ENCODE measurements at regions not wholly inside any gene's neighbourhood (a gene's known extent, or its start where the extent isn't known, plus 50 kb on each side); places are given as distances from the start of the nearest gene placed in this dataset.

- ChIA-PET CTCF (interaction anchor here (1.5 to 2.8 kb wide), 3 partner anchors 23 to 226 kb away, joined by 4 to 10 read pairs (median 6); no protein-coding TSS in a partner anchor), POLR2A (no interaction called here)
- WGBS (ENCODE audit: missing lambda C conversion rate), result 67% methylated on average over 24 of the region's 24 CpGs
- TF ChIP-seq RNF2 (IDR thresholded peaks at IDR 0.05; ENCODE audit: borderline replicate concordance, low read depth), result no peak
- TF ChIP-seq RCOR1 (IDR thresholded peaks at IDR 0.05; ENCODE audit: low read depth, low read length), result no peak
- TF ChIP-seq EP300 (IDR thresholded peaks at IDR 0.05), result no peak
- no peak for TF ChIP-seq SMC3 (IDR thresholded peaks at IDR 0.05)
- no peak for TF ChIP-seq MAFK (IDR thresholded peaks at IDR 0.05; ENCODE audit: partially characterized antibody)
- no peak for TF ChIP-seq RAD21 (conservative IDR thresholded peaks at IDR 0.05 in 1 of 2, IDR thresholded peaks at IDR 0.05 in 1 of 2)
- no peak for TF ChIP-seq NPAS2 (CRISPR knock-in tag; IDR thresholded peaks at IDR 0.05; ENCODE audit: borderline replicate concordance)
- no peak for TF ChIP-seq TFCP2L1 (CRISPR knock-in tag; IDR thresholded peaks at IDR 0.05)
- TF ChIP-seq, protein P1, sequence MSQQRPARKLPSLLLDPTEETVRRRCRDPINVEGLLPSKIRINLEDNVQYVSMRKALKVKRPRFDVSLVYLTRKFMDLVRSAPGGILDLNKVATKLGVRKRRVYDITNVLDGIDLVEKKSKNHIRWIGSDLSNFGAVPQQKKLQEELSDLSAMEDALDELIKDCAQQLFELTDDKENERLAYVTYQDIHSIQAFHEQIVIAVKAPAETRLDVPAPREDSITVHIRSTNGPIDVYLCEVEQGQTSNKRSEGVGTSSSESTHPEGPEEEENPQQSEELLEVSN (IDR thresholded peaks at IDR 0.05; ENCODE audit: borderline replicate concordance, low read depth), result no peak
- no peak for TF ChIP-seq FOSL2 (IDR thresholded peaks at IDR 0.05)
- no peak for TF ChIP-seq FOSL2 (CRISPR knock-in tag; IDR thresholded peaks at IDR 0.05)
- no peak for TF ChIP-seq NR3C1 (IDR thresholded peaks at IDR 0.05)
- TF ChIP-seq ATOH8 (CRISPR knock-in tag; IDR thresholded peaks at IDR 0.05; ENCODE audit: low read depth), result no peak
- no peak for TF ChIP-seq HDAC2 (IDR thresholded peaks at IDR 0.05)
- no peak for TF ChIP-seq FOXS1 (CRISPR knock-in tag; IDR thresholded peaks at IDR 0.05)
- TF ChIP-seq EHF (CRISPR knock-in tag; IDR thresholded peaks at IDR 0.05), result no peak
- no peak for TF ChIP-seq FOSB (CRISPR knock-in tag; IDR thresholded peaks at IDR 0.05)
- no peak for TF ChIP-seq HOXB5 (CRISPR knock-in tag; IDR thresholded peaks at IDR 0.05)
- no peak for TF ChIP-seq TP53 (CRISPR knock-in tag; IDR thresholded peaks at IDR 0.05)
- no peak for TF ChIP-seq MAZ (IDR thresholded peaks at IDR 0.05; ENCODE audit: borderline replicate concordance, low read depth, low read length)
- no peak overlapping the region for H3K4me3 ChIP-seq
- H3K4me1 ChIP-seq, result peaks cover 6% of the 10 kb centered on the region; the same call in 1 of the 3 replicates
- no peak overlapping the region for H3K27ac ChIP-seq
- FAIRE-seq, result no peak
- no peaks in the 10 kb centered on the region for H3K9me3 ChIP-seq
- ATAC-seq, result no peak
- no peak for DNase-seq (ENCODE audit: low read depth in 1 of 2, low spot score in 1 of 2)
- H3K4me2 ChIP-seq, result no peak overlapping the region
Observed at GRCh38 chr17:79165756-79166473, 91.3 kb downstream of the ENGASE start.

DNA sequence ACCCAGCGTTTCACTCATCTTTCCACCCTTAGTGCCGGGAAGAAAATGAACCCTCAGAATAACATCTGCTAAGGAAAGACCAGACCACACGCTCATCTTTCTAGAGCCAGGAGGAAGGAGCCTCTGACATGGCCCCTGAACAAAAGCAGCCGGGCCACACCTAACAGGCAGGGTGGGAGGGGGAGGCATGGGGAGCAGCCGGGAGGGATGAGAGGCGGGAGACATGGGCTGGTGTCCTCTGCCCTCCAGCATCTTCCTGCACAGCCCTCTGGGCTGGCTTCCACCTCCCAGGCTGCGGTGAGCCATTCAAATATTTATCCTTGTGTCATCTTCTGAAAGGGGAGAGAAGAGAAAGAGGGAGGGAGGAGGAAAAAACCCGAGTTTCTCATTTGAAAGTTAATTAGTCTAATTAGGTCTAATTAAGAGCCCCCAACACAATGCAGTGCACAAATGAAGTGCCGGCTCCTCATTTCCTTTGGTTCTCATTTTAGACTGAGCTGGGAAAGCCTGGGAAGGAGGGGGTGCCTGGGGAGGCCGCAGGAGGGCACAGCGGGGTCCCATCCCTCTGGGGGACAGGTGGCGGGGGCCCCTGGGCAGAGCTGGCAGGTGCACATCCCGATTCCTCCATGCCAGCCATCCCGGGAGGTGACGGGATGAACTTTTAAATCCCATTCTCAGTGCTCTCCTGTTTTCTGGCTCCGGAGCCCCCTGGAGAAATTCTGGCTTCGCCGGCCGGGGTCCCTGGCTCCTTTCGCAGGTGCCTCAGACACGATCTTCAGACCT is 90.5 kb downstream of the ENGASE start:
- ATAC-seq (peak in 1 of 2 experiments; percentile 12; a peak in 1 of 6 replicates), DNase-seq (ENCODE audit: low read depth in 1 of 2, low spot score in 1 of 2) (no peak), FAIRE-seq (no peak)
- Histone ChIP-seq H3K4me1 (peaks cover 6% of the 10 kb centered on the region; the same call in 1 of the 3 replicates), H3K9me3 (no peaks in the 10 kb centered on the region), H3K4me3 (no peak overlapping the region), H3K4me2 (no peak overlapping the region), H3K27ac (no peak overlapping the region)
- ChIA-PET POLR2A (no interaction called here), CTCF (interaction anchor here (1.1 to 2.8 kb wide), 4 partner anchors 13 to 227 kb away, joined by 4 to 18 read pairs (median 8); no protein-coding TSS in a partner anchor)
- WGBS (ENCODE audit: missing lambda C conversion rate), result 58% methylated on average over 20 of the region's 21 CpGs
- TF ChIP-seq JUNB (IDR thresholded peaks at IDR 0.05) (no peak), FOSB (CRISPR knock-in tag; IDR thresholded peaks at IDR 0.05) (no peak), TP53 (CRISPR knock-in tag; IDR thresholded peaks at IDR 0.05) (no peak), RARB (CRISPR knock-in tag; IDR thresholded peaks at IDR 0.05) (no peak), MAZ (IDR thresholded peaks at IDR 0.05; ENCODE audit: borderline replicate concordance, low read depth, low read length) (no peak), GATA3 (IDR thresholded peaks at IDR 0.05; ENCODE audit: borderline replicate concordance) (no peak), KDM1A (IDR thresholded peaks at IDR 0.05; ENCODE audit: low read depth) (no peak), EP300 (IDR thresholded peaks at IDR 0.05) (no peak), NR3C1 (IDR thresholded peaks at IDR 0.05) (no peak), CEBPB (IDR thresholded peaks at IDR 0.05) (no peak), HEYL (CRISPR knock-in tag; IDR thresholded peaks at IDR 0.05) (no peak), ELK1 (IDR thresholded peaks at IDR 0.05; ENCODE audit: low read depth, low read length) (no peak), HOXB5 (CRISPR knock-in tag; IDR thresholded peaks at IDR 0.05) (no peak), POLR2AphosphoS2 (conservative IDR thresholded peaks at IDR 0.05; ENCODE audit: low read length) (no peak)
- TF ChIP-seq, protein P2, sequence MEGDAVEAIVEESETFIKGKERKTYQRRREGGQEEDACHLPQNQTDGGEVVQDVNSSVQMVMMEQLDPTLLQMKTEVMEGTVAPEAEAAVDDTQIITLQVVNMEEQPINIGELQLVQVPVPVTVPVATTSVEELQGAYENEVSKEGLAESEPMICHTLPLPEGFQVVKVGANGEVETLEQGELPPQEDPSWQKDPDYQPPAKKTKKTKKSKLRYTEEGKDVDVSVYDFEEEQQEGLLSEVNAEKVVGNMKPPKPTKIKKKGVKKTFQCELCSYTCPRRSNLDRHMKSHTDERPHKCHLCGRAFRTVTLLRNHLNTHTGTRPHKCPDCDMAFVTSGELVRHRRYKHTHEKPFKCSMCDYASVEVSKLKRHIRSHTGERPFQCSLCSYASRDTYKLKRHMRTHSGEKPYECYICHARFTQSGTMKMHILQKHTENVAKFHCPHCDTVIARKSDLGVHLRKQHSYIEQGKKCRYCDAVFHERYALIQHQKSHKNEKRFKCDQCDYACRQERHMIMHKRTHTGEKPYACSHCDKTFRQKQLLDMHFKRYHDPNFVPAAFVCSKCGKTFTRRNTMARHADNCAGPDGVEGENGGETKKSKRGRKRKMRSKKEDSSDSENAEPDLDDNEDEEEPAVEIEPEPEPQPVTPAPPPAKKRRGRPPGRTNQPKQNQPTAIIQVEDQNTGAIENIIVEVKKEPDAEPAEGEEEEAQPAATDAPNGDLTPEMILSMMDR (IDR thresholded peaks at IDR 0.05), result no peak

All from A549 (cell line).